SH-SY5Y (cell line): ENCODE measurements at regions not wholly inside any gene's neighbourhood (a gene's known extent, or its start where the extent isn't known, plus 50 kb on each side); places are given as distances from the start of the nearest gene placed in this dataset.

Source experiments
- GATA2 ChIP-seq: IDR thresholded peaks from 2 replicates; pipeline ENCODE4 v1.6.1; 2011; ENCODE audit warnings: mild to moderate bottlenecking, low read depth, low read length
- GATA3 ChIP-seq: IDR thresholded peaks from 2 replicates; pipeline ENCODE4 v1.6.1; 2011; ENCODE audit warnings: low read depth, mild to moderate bottlenecking, low read length, moderate library complexity

DNA sequence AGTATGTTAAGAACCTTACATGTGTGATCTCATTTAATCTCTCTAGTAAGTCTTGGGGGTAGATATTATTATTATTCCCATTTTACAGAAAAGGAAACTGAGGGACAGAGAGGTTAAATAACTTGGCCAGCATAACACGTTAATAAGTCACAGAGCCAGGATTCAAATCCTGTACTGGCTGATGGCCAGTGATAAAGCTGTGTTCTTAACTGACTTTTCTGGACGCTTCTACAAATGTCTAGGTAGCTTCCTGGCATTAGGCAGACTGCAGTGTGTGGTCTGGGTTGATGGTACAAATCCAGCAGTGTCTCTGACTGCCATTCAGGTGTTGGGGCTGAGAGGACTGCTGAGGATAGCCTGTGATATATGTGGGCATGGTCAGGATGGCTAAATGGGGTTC, 125.8 kb upstream of the CXCL14 start:
- TF ChIP-seq GATA3 (no peak), GATA2 (no peak)
